ENCODE measurements at regions not wholly inside any gene's neighbourhood (a gene's known extent, or its start where the extent isn't known, plus 50 kb on each side); places are given as distances from the start of the nearest gene placed in this dataset.

DNA sequence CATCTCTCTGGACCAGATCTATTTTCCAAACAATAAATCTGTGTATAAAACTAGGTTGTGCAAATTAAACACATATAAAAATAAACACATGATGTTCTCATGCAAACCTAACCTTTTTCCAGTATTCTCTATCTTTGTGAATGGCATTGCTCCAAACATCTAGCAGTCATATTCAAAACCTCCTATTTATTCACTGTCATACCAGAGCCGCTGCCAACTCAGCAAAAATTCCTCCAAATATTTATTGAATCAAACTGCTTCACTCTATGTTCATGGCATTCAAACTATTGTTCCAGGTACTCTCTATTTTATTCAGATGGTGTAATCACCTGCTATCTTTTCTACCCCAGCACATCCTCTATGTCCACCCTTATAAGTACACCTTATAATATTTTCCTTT, 652.1 kb upstream of the RIOK2 start:
- DNase-seq (ENCODE audit: low spot score) (no peak), ATAC-seq (ENCODE audit: insufficient number of reproducible peaks, low FRiP score, low read depth) (no peak)
- no peaks in the 10 kb centered on the region for H3K9me3 ChIP-seq
- H3K4me1 ChIP-seq (ENCODE audit: control insufficient read depth in 1 of 2, low read depth in 2 of 2), result peaks cover 2 to 4% of the 10 kb centered on the region in 2 donors
- TF ChIP-seq, protein P1, sequence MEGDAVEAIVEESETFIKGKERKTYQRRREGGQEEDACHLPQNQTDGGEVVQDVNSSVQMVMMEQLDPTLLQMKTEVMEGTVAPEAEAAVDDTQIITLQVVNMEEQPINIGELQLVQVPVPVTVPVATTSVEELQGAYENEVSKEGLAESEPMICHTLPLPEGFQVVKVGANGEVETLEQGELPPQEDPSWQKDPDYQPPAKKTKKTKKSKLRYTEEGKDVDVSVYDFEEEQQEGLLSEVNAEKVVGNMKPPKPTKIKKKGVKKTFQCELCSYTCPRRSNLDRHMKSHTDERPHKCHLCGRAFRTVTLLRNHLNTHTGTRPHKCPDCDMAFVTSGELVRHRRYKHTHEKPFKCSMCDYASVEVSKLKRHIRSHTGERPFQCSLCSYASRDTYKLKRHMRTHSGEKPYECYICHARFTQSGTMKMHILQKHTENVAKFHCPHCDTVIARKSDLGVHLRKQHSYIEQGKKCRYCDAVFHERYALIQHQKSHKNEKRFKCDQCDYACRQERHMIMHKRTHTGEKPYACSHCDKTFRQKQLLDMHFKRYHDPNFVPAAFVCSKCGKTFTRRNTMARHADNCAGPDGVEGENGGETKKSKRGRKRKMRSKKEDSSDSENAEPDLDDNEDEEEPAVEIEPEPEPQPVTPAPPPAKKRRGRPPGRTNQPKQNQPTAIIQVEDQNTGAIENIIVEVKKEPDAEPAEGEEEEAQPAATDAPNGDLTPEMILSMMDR (IDR thresholded peaks at IDR 0.05), result no peak
- no peaks in the 10 kb centered on the region for H3K27me3 ChIP-seq (replicated peaks; ENCODE audit: insufficient read depth)
- no peaks in the 10 kb centered on the region for H3K36me3 ChIP-seq
- no peak overlapping the region for H3K27ac ChIP-seq
- no peak overlapping the region for H3K4me3 ChIP-seq

DNA sequence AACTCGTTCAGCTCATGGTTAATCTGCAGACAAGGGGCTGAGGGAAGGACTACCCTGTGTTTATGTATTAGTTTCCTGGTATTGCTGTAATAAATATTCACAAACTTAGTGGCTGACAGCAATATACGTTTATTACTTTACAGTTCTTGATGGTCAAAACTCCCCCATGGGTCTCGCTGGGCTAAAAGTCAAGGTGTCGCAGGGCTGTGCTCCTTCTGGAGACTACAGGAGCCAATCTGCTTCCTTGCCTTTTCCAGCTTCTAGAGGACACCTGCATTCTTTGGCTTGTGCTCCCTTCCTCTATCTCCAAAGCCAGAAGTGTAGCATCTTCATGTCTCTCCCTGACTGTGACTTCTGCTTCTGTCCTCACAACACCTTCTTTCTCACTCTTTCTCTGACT, 653.8 kb upstream of the RIOK2 start:
- DNase-seq (ENCODE audit: low spot score), result no peak
- TF ChIP-seq, protein P1 (IDR thresholded peaks at IDR 0.05), result no peak
- no peak for ATAC-seq (ENCODE audit: insufficient number of reproducible peaks, low FRiP score, low read depth)
- Histone ChIP-seq H3K4me3 (no peak overlapping the region), H3K4me1 (ENCODE audit: control insufficient read depth in 1 of 2, low read depth in 2 of 2) (peaks cover 2 to 4% of the 10 kb centered on the region in 2 donors), H3K27ac (no peak overlapping the region), H3K9me3 (no peaks in the 10 kb centered on the region), H3K27me3 (replicated peaks; ENCODE audit: insufficient read depth) (no peaks in the 10 kb centered on the region), H3K36me3 (no peaks in the 10 kb centered on the region)

DNA sequence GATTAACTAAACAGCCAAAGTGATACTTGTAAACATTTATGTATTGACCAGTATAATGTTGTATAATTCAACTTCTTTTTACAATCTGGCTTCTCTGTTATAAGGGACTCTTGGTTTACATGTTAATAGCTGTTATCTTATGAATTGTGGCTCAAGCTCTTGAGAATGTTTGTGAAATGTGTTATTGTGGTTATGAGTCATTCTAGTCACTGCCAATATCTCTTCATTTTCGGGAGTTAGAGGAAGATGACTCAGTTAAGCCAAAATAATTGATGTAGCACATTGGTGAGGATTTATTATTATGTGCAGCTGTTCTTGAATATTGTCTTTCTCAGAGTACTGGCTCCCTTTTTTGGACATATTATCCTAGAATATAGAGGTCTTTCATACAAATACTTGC, 655.2 kb upstream of the RIOK2 start:
- no peak for ATAC-seq (ENCODE audit: insufficient number of reproducible peaks, low FRiP score, low read depth)
- TF ChIP-seq, protein P1 (IDR thresholded peaks at IDR 0.05), result no peak
- no peak overlapping the region for H3K4me3 ChIP-seq
- H3K27me3 ChIP-seq (replicated peaks; ENCODE audit: insufficient read depth), result no peaks in the 10 kb centered on the region
- H3K27ac ChIP-seq, result no peak overlapping the region
- DNase-seq (ENCODE audit: low spot score), result no peak
- H3K36me3 ChIP-seq, result no peaks in the 10 kb centered on the region
- H3K4me1 ChIP-seq (ENCODE audit: control insufficient read depth in 1 of 2, low read depth in 2 of 2), result peaks cover 2 to 4% of the 10 kb centered on the region in 2 donors
- H3K9me3 ChIP-seq, result no peaks in the 10 kb centered on the region

DNA sequence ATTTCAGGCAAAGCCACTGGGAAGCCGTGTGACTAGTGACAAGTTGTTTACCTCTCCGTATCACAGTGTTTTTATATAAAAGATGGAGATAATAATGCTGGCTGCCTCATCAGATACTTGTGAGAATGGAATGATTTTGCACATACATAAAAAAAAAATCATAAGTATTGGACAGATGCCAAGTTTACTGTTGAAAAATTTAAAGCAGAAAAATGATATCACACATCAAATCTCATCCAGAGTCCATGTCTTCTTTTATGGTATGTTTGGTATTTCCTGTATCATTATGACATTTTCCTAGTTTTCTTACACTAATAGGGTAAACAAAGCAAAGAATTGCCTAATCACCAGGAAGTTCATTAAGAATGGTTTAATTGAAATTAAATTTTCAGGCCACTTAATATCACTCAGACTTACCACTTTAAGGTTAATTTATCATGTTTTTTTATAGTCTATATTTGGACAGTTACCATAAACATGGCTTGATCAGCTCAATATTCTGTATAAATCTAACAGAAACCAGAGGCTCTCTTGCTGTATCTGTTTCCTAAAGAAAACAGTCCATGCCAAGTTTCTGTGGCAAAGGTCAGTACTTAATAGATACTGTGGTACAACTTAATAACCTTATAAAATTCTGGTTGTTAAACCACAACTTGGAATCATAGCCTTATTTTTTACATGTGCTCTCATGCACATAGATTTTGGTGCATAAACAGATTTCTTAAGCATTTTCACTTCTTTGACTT, 656.5 kb upstream of the RIOK2 start:
- Histone ChIP-seq H3K36me3 (no peaks in the 10 kb centered on the region), H3K4me3 (no peak overlapping the region), H3K4me1 (ENCODE audit: control insufficient read depth in 1 of 2, low read depth in 2 of 2) (peaks cover 2 to 4% of the 10 kb centered on the region in 2 donors), H3K27me3 (replicated peaks; ENCODE audit: insufficient read depth) (no peaks in the 10 kb centered on the region), H3K9me3 (no peaks in the 10 kb centered on the region), H3K27ac (no peak overlapping the region)
- DNase-seq (ENCODE audit: low spot score), result no peak
- ATAC-seq (ENCODE audit: insufficient number of reproducible peaks, low FRiP score, low read depth), result no peak
- TF ChIP-seq, protein P1 (IDR thresholded peaks at IDR 0.05), result no peak

DNA sequence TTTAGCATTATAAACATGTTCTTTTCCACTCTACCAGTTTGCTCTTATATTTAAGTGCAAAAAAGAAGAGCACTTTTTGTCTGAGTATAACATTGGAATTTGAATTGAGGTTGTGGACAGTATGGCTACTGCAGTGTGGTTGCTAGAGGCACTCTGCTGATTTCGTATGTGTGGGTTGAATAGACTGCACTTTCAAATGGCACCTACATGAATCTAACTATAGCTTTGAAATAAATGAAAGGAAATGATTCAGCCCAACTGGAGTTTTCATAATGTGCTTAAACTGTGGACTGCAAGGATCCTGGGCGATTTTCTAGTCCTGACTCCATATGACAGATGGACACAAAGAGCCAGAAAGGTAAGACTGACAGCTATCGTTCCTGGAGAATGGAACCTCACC, 657.6 kb upstream of the RIOK2 start:
- DNase-seq (ENCODE audit: low spot score), result no peak
- H3K9me3 ChIP-seq, result no peaks in the 10 kb centered on the region
- no peak overlapping the region for H3K4me3 ChIP-seq
- H3K27ac ChIP-seq, result no peak overlapping the region
- peaks cover 2 to 4% of the 10 kb centered on the region in 2 donors for H3K4me1 ChIP-seq (ENCODE audit: control insufficient read depth in 1 of 2, low read depth in 2 of 2)
- no peak for ATAC-seq (ENCODE audit: insufficient number of reproducible peaks, low FRiP score, low read depth)
- no peaks in the 10 kb centered on the region for H3K36me3 ChIP-seq
- no peaks in the 10 kb centered on the region for H3K27me3 ChIP-seq (replicated peaks; ENCODE audit: insufficient read depth)
- TF ChIP-seq, protein P1 (IDR thresholded peaks at IDR 0.05), result no peak

Measured in thoracic aorta (tissue), 2 donors.